ENCODE measurements at regions not wholly inside any gene's neighbourhood (a gene's known extent, or its start where the extent isn't known, plus 50 kb on each side); places are given as distances from the start of the nearest gene placed in this dataset.

DNA sequence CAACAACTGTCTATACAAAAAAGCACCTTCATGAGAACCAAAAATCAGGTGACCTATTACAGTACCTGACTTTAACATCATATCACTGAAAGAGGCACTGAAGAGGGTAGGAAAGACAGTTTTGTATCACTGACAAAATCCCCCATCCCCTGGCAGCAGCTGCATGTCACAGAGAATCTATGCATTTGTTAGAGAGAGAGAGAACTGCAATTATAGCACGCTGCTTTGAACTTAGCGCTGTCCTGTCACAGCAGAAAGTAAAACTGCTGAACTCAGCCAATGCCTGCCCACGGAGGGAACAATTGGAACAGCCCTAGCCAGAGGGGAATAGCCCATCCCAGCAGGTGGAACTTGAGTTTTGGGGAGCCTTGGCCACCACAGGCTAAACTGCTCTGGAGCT lies 75.1 kb upstream of the NOL4 start:
- no peak overlapping the region for H3K27ac ChIP-seq
- TF ChIP-seq, protein P1, sequence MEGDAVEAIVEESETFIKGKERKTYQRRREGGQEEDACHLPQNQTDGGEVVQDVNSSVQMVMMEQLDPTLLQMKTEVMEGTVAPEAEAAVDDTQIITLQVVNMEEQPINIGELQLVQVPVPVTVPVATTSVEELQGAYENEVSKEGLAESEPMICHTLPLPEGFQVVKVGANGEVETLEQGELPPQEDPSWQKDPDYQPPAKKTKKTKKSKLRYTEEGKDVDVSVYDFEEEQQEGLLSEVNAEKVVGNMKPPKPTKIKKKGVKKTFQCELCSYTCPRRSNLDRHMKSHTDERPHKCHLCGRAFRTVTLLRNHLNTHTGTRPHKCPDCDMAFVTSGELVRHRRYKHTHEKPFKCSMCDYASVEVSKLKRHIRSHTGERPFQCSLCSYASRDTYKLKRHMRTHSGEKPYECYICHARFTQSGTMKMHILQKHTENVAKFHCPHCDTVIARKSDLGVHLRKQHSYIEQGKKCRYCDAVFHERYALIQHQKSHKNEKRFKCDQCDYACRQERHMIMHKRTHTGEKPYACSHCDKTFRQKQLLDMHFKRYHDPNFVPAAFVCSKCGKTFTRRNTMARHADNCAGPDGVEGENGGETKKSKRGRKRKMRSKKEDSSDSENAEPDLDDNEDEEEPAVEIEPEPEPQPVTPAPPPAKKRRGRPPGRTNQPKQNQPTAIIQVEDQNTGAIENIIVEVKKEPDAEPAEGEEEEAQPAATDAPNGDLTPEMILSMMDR (conservative IDR thresholded peaks at IDR 0.05), result no peak
- TF ChIP-seq ZFX (IDR thresholded peaks at IDR 0.05), result no peak

DNA sequence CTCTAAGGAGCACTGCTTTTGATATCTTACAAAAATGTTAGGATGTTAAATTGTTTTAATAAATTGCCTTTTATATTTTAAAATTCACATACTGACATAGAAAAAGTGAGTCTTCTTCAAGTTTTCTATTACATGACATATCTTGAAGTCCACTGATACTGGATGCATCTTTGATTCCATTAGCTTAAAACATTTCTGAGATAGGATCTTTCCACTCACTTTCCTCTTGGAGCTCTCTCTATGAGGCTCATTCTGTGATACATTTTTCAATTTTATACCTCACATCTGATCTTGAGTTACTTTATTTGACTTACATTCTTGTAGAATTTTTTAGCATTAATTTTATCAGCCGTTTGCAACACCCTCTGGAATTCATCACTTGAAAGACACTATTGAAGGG lies 86.8 kb upstream of the NOL4 start:
- H3K27ac ChIP-seq, result no peak overlapping the region
- TF ChIP-seq, protein P1 (conservative IDR thresholded peaks at IDR 0.05), result no peak
- TF ChIP-seq ZFX (IDR thresholded peaks at IDR 0.05), result no peak

DNA sequence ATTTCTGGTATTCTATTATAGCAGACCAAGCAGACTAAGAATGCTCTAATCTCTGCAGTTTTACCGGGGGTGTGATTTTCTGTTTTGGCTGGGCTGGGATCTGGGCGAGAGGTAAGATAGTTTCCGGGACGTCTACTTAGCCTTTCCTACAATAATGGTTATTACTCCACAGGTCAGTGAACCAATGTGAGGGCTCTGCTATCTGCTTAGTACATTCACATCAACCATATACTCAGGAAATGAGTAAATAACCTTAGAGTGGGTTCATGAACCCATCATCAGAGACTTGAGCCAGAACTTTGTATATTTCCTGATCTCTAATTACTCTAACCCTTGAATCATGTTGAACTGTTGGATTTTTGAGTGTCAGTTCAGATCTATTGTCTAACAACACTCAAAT lies 90.1 kb upstream of the NOL4 start:
- no peak for TF ChIP-seq ZFX (IDR thresholded peaks at IDR 0.05)
- TF ChIP-seq, protein P1 (conservative IDR thresholded peaks at IDR 0.05), result no peak
- H3K27ac ChIP-seq, result no peak overlapping the region

DNA sequence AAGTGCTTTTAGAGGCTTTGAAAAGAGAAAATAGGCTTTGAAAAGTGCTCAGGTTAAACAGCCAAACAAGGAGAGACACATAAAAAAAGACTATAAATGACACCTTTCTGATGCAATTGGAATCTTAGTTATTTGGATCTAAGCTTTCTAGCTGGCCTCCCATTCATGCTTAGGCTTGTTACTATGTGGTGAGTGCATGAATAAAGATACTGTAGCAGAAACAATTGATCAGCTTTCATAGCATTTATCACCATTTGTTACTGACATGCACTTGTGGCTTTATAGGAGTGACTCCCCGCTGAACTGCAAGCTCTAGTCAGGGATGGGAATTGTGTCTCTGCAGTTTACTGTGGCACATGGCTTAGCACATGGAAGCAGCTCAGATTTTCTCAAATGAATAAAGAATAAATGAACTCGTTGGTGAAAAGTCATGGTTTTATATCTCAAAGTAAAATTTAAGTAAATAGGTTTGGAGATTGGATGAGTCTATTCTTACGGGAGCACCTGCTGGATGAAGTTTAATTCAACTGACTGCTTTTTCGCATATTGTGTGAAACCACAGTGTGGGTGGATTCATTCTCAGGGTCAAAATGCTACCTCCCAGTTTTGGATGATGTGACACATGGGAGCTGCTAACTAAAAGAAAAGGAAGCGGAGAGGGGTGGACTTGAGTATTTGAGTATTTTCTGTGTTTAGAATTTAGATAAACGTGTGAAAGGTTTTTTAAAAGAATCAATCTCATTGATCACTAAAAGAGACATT lies 91.1 kb upstream of the NOL4 start:
- no peak overlapping the region for H3K27ac ChIP-seq
- TF ChIP-seq, protein P1 (conservative IDR thresholded peaks at IDR 0.05), result no peak
- no peak for TF ChIP-seq ZFX (IDR thresholded peaks at IDR 0.05)

DNA sequence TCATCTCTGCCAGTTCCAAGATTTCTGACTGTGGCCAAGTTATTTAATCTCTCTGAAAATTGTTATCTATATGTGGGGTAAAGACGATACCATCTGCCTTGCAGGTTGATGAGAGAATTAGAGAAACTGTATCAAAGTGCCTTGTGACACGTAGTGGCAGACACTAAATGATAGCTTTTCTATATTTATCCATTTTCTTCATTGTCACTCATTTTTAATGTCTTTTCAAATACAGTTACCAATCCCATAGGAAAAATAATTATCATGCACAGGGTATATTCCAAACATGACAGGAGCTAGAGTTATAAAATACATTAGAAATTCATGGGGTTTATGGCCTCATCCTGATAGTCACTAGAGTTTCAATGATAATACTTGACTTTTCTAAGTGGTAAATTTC lies 95.6 kb upstream of the NOL4 start:
- TF ChIP-seq ZFX (IDR thresholded peaks at IDR 0.05), result no peak
- H3K27ac ChIP-seq, result no peak overlapping the region

DNA sequence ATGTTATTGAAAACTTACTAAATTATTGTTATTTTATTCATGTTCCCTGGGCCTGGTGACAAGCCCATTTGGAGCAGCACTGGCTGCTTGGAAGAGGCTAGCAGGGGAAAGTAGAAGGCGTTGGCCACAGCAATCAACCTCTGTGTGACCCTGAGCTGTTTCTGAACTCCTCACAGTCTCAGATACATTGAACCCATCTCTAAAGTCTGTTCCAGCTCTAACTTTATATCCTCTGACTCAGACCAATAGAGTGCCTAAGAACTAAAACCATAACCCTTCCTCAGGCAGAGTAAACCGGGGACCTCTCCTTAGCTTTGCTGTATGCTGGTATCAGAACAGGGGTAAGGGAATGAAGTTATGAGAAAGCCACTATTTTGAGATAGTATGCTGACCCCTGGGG lies 96.4 kb upstream of the NOL4 start:
- no peak overlapping the region for H3K27ac ChIP-seq

DNA sequence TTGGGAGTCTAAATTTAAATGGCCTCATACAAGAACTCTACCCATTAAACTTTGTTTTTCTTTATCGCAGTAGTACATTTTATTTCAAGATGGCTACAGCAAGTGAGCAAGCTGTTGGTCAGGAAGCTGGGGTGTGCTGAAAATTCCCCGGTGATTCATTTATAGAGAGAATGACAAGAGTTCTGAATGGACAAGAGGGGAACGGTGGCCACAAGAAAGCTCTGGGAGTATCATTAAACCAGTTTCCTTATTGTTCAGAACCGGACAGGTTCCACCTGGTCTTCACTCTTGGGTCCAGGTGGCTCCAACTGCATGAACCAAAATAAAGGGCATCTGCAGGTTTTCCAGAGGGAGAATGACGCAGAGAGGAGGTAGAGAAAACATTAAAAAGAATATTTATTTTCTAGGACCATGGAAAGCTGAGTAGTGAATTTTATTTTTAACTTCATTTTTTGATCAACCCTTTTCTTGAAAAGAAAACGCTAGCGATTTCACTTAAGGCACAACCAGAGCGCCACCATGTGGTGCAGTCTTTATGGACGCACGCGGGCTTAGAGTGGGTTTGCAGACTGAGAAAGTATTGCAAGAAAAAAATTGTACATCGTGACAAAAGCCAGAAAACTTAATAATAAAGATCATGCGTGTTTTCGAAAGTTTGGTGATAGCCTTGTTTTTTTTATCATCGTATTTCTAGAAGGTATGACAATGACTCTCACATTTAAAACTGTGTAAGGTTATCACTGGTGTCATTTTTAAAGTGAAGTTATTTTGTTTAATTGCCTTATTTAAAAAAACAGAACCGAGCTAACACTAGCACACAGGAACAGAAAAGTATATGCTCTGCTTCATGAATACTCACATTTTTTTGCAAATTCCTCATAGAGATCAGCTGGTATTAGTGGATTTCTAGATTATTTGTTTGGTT lies 97.9 kb upstream of the NOL4 start:
- H3K27ac ChIP-seq, result no peak overlapping the region
- TF ChIP-seq, protein P1 (conservative IDR thresholded peaks at IDR 0.05), result peak; percentile 78
- TF ChIP-seq ZFX (IDR thresholded peaks at IDR 0.05), result no peak

More for the DNA sequence above, 96.4 kb upstream of the NOL4 start:
- TF ChIP-seq, protein P1 (conservative IDR thresholded peaks at IDR 0.05), result no peak
- no peak for TF ChIP-seq ZFX (IDR thresholded peaks at IDR 0.05)

Data from C4-2B (cell line).